TTC549 (cell line): ENCODE measurements at regions not wholly inside any gene's neighbourhood (a gene's known extent, or its start where the extent isn't known, plus 50 kb on each side); places are given as distances from the start of the nearest gene placed in this dataset.
"Not testable (repeated sequence)": the region's sequence is repeated elsewhere in the genome, so short reads cannot be mapped to it uniquely, and the experiment has no call there.

ENCODE experiments used
- FAIRE-seq: peaks from 2 replicates; lab custom pipeline; 2012; peaks lifted over from hg19 to GRCh38; lab: Jason Lieb, UNC

DNA sequence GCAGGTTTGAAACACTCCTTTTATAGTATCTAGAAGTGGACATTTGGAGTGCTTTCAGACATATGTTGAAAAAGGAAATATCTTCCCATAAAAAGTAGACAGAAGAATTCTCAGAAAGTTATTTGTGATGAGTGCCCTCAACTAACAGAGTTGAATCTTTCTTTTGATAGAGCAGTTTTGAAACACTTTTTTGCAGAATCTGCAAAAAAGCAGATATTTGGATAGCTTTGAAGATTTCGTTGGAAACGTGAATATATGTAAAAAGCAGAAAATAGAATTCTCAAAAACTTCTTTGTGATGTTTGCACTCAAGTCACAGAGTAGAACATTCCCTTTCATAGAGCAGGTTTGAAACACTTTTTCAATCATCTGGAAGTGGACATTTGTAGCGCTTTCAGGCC, 676.4 kb upstream of the ZNF337 start:
- not testable (repeated sequence) for FAIRE-seq

GRCh38 chr20:26354511-26354910, 657.9 kb upstream of the ZNF337 start:
- no peak for FAIRE-seq

GRCh38 chr20:26347396-26347795, 650.7 kb upstream of the ZNF337 start:
- FAIRE-seq: no peak

DNA sequence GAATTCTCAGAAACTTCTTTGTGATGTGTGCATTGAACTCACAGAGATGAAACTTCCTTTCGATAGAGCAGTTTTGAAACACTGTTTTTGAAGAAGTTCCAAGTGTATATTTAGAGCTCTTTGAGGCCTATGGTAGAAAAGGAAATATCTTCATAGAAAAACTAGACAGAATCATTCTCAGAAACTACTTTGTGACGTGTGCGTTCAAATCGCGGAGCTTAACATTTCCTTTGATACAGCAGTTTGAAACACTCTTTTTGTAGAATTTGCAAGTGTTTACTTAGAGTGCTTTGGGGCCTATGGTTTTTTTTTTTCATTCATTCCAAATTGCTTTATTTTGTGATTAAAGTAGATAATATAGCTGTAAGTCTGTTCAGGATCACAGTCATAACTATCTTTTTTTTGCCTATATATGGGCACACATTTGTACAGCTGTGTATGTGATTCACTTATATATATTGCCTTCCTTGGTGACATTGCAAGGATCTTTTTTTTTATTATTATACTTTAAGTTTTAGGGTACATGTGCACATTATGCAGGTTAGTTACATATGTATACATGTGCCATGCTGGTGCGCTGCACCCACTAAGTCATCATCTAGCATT, 643.9 kb upstream of the ZNF337 start:
- not testable (repeated sequence) for FAIRE-seq

DNA sequence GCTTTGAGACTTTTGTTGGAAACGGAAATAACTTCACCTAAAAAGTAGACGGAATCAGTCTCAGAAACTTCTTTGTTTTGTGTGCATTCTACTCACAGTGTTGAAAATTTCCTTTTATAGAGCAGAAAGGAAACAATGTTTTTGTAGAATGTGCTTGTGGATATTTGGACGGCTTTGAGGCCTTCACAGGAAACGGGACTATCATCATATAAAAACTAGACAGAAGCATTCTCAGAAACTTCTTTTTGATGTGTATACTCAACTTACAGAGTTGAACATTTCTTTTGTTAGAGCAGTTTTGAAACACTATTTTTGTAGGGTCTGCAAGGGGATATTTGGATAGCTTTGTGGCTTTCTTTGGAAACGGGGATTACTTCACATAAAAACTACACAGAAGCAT, 627.5 kb upstream of the ZNF337 start:
- FAIRE-seq: no peak

GRCh38 chr20:26315054-26315453, 618.4 kb upstream of the ZNF337 start:
- no peak for FAIRE-seq

DNA sequence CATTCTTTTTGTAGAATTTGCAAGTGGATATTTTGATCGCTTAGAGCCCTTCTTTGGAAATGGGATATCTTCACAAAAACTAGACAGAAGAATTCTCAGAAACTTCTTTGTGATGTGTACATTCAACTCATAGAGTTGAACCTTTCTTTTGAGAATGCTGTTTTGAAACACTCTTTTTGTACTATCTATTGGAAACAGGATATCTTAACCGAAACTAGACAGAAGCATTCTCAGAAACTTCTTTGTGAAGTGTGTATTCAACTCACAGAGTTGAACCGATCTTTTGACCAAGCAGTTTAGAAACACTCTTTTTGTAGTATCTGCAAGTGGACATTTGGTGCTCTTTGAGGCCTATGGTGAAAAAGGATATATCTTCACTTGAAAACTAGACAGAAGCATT, 613.1 kb upstream of the ZNF337 start:
- not testable (repeated sequence) for FAIRE-seq

DNA sequence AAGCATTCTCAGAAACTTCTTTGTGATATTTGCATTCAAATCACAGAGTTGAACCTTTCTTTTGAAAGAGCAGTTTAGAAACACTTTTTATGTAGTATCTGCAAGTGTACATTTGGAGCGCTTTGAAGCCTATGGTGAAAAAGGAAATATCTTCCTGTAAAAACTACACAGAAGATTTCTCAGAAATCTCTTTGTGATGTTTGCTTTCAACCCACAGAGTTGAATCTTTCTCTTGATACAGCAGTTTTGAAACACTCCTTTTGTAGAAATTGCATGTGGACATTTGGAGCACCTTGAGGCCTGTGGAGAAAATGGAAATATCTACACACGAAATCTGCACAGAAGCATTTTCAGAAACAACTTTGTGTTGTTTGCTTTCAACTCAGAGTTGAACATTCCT, 612.3 kb upstream of the ZNF337 start:
- FAIRE-seq: no peak

DNA sequence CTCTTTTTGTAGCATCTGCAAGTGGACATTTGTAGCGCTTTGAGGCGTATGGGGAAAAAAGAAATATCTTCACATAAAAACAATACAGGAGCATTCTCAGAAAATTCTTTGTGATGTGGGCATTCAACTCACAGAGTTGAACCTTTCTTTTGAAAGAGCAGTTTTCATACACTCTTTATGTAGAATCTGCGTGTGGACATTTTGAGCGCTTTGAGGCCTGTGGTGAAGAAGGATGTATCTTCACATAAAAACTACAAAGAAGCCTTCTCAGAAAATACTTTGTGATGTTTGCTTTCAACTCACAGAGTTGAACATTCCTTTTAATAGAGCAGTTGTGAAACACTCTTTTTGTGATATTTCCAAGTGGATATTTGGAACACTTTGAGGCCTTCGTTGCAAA, 598.4 kb upstream of the ZNF337 start:
- no peak for FAIRE-seq

- FAIRE-seq: not testable (repeated sequence)
Observed at GRCh38 chr20:26288379-26289061, 591.9 kb upstream of the ZNF337 start.

GRCh38 chr20:26279238-26279637, 582.6 kb upstream of the ZNF337 start:
- FAIRE-seq: no peak

DNA sequence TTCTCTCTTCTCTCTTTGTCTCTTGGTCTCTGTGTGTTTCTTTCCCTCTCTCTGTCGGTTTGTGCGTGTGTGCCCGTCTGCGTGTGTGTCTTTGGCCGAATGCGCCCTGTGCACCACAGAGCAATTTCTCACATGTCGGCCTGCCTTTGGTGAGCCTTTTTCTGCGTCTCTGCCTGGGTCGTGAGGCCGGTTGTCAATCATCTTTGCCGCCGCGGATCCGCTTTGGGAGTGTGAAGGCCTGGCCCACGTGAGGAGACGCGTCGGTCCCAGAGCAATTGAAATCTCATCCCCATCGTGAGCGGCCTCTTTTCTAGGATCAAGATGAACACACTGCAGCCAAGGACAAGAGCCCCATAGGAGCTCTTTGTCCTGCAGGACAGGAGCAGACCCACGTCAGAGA, 580.7 kb upstream of the ZNF337 start:
- FAIRE-seq: no peak

- FAIRE-seq: no peak
Observed at GRCh38 chr20:26276554-26277210, 580.0 kb upstream of the ZNF337 start.

- FAIRE-seq: not testable (repeated sequence)
Observed at GRCh38 chr20:26268762-26269161, 572.1 kb upstream of the ZNF337 start.

GRCh38 chr20:26260925-26261324, 564.3 kb upstream of the ZNF337 start:
- not testable (repeated sequence) for FAIRE-seq

- not testable (repeated sequence) for FAIRE-seq
Observed at GRCh38 chr20:26252311-26252975, 555.8 kb upstream of the ZNF337 start.

DNA sequence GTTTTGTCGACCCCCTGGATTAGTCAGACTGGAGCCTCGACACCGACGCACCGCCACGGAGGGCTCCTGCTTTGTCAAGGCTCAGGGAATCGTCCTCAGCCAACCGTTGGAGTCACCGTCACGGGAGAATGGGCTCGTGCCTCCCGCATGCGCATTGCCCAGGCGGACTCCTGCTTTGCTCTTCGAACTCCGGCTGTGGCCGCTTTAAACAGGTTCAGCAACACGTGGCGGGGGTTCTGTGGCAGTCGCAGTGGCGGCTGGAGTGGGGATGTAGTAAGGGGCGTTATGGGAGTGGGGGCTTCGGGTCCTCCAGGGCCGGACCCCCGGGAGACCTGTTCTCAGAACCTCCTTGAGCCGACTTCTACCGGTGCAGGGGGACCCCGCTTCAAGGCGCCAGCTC, 554.7 kb upstream of the ZNF337 start:
- not testable (repeated sequence) for FAIRE-seq

DNA sequence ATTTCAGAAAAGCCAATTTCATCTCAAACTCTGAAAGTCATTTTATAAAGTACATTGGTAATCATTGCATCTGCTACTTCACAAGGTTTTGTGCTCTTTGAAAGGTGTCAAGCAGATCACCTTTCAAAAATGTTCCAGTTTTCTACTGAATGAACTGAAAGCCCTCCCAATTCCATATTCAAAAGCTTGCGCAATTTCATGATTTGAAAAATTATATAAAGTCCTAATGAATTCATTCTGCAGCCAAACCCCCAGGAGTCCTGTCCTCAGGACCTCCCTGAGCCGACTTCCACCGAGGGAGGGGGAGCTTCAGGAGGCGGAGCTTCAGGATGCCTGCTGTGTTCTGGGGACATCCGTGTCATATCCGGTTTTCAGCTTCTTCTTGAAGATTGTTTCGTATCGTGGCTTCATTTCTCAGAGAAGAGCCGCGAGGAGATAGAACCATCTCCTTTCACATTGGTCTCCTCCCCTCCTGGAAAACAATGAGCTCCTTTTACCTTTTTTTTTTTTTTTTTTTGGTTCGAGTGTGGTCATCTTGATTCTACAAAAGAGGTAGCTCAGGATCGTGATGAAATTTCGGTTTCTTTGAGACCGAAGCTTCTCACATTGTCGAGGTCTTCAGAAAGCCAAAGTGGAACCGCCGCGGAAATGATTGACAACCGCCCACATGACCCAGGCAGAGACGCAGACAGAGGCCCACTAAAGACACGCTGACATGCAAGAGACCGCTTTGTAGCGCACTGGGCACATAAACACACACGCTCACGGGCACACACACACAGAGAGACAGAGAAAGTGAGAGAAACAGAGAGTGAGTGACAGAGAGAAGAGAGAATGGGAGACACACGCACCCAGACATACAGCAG, 553.8 kb upstream of the ZNF337 start:
- FAIRE-seq: not testable (repeated sequence)

GRCh38 chr20:26243731-26244130, 547.1 kb upstream of the ZNF337 start:
- FAIRE-seq: no peak

- not testable (repeated sequence) for FAIRE-seq
Observed at GRCh38 chr20:26220609-26221008, 524.0 kb upstream of the ZNF337 start.

- not testable (repeated sequence) for FAIRE-seq
Observed at GRCh38 chr20:26219546-26219945, 522.9 kb upstream of the ZNF337 start.

- FAIRE-seq: no peak
Observed at GRCh38 chr20:26218301-26218700, 521.6 kb upstream of the ZNF337 start.
